Amygdala (tissue), 56 donors: ENCODE measurements at regions not wholly inside any gene's neighbourhood (a gene's known extent, or its start where the extent isn't known, plus 50 kb on each side); places are given as distances from the start of the nearest gene placed in this dataset.

Experiments used
- DNase-seq, 56 donors: peaks; one replicate each; lab custom pipeline; 2025; lab: John Stamatoyannopoulos, UW

GRCh38 chr11:133593036-133593435 is 60.7 kb upstream of the OPCML start:
- no peak for DNase-seq

- no peak for DNase-seq
Measured at GRCh38 chr11:133586903-133587517, 54.7 kb upstream of the OPCML start.

- DNase-seq = no peak
Measured at GRCh38 chr11:133582750-133583149, 50.4 kb upstream of the OPCML start.

- DNase-seq = no peak
Measured at GRCh38 chr11:133582326-133582725, 50.0 kb upstream of the OPCML start.
